ENCODE measurements at regions not wholly inside any gene's neighbourhood (a gene's known extent, or its start where the extent isn't known, plus 50 kb on each side); places are given as distances from the start of the nearest gene placed in this dataset.

GRCh38 chr11:79742176-79742575 is 301.3 kb upstream of the TENM4 start:
- DNase-seq = no peak

- DNase-seq = no peak
Observed at GRCh38 chr11:79739591-79739990, 298.8 kb upstream of the TENM4 start.

DNA sequence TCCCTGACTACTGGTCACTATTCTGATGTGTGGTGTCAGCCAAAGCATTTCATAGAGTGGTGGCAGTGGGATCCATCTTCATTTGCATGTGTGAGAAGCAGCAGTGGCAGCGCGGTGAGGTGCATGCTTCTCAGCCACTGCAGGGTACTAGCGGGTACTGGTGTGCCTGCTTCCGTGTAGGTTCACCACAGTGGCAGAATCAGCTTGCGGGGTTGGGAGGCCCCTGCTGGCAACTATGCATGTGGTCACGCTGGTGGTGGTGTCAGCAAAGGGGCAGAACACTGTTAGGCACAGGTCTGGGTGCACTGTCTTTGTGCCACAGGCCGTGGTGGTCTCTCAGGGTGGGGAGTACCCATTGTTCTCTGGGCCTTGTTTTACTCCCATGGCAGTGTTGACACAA is 286.4 kb upstream of the TENM4 start:
- no peak for DNase-seq

DNA sequence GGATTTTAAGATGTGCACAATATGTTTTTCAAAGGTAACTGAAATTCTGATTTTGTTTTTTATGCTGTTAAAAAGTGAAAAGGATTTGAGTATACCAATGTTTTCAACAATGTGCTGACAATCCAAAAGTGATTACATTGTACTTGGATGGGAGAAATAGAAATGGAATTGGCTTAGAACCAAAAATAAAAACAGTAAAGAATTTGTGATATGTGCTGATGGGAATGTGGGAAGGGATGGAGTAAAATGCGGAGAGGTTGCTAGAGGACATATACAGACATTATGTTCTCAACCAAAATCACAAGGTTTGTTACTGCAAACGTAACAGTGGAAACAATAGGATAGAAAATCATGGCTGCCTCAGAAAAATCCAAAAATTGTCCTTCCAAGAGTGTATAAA is 279.3 kb upstream of the TENM4 start:
- no peak for DNase-seq

DNA sequence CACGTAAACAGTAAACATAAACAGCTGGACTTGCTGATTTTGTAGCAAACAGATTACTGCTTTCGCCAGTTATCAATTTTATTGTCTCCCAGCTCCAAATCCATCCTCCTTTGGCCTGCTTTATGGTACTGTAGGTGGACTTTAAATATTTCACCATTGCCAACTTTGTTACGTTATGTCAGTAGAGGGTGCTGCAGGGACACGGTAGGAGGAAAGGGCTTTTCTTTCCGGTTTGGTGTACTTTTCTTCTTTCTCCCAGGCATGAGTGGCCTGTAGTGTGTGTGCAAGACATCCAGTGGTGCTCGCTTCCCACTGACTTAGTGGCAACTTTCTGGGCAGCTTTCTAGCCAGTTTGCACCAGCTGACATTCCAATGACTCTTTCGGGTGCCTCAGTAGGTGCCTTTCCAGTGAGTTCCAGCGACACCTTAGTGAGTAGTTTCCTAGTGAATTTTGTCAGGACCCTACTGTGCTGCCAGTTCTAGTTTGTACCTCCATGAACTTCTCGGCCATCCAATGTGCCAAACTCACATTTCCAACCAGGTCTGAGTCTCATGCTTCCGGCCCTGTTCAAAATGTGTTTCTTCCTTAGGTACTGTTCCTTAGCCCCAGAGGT is 267.6 kb upstream of the TENM4 start:
- no peak for DNase-seq

GRCh38 chr11:79705648-79706047 is 264.8 kb upstream of the TENM4 start:
- DNase-seq = no peak

DNA sequence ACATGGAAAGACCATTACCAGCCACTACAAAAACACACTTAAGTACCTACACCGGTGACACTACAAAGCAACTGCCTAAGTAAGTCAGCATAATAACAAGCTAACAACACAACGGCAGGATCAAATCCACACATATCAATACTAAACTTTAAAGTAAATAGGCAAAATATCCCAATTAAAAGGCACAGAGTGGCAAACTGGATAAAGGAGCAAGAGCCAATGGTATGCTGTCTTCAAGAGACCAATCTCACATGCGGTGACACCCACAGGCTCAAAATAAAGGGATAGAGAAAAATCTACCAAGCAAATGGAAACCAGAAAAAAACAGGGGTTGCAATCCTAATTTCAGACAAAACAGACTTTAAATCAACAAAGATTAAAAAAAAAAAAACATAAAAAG is 261.5 kb upstream of the TENM4 start:
- no peak for DNase-seq

GRCh38 chr11:79699246-79699645 is 258.4 kb upstream of the TENM4 start:
- no peak for DNase-seq

DNA sequence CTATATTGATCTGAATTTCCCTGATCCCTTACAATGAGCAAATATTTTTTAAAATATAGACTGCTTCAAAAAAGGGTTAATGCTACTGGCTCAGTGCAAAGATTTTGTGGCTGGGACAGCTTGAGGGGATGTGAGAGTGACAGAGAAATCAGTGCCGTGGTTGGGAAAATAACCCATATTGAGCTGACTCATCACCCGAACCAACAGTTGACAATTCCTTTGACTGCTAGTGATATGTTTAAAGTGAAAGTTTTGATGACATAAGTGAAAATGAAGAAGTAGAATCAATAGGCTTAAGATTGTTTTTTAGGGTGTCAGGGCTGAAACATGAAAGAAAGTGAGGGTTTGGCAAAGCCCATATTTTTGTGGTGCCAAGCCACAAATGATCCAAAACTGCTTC is 257.1 kb upstream of the TENM4 start:
- no peak for DNase-seq

DNA sequence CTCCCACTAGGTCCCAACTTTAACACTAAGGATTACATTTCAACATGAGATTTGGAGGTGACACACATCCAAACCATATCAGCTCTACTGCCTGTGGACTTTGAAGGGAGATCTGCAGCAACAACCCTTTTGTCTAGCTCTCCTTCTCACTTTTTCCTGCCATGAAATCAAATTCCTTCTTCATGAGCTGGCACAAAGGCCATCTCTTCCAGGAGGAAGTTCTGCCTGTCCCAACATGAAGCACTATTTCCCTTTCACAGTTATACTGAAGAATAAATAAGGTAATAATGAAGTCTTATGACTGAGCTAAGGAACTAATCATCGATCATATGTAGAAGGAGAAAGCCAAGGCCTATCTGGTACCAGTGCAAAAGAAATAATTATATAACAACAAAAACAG is 253.5 kb upstream of the TENM4 start:
- no peak for DNase-seq

DNA sequence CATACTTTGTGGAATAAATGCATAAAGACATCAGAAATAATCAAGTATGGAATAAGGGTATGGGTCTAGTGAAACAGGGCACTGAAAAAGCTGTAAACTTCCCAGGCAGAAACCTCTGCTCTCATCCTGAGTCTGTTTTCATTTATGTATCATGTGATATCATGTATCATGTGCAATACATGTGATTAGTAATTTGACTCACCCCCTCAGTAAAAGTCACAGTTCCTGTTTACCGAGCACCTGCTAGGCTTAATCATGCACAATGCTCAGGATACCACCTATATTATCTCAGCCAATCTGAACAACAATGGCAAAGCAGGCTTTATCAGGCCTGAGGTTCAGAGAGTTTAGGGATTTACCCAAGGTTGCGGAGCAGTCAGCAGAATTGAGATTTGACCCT is 250.6 kb upstream of the TENM4 start:
- DNase-seq = no peak

GRCh38 chr11:79686703-79687419 is 246.0 kb upstream of the TENM4 start:
- no peak for DNase-seq

DNA sequence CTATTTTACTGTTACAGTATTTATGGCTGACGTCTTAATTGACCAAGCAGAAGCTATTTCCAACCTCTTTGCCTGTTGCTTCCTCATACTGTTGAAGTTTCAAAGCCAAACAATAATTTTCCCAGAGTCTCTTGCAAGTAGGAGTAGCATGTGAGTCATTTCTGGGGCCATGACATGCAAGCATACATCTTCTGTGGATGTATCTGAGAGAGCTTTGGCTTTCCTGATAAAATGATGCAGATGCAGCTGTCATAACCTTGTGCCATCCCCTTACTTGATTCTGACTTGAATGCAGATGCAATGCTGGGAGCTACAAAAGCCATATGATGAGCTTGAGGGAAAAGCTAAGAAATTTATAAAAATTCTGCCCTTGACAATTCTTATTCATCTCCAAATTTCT is 243.1 kb upstream of the TENM4 start:
- DNase-seq = no peak

- no peak for DNase-seq
Observed at GRCh38 chr11:79678780-79679452, 238.1 kb upstream of the TENM4 start.

DNA sequence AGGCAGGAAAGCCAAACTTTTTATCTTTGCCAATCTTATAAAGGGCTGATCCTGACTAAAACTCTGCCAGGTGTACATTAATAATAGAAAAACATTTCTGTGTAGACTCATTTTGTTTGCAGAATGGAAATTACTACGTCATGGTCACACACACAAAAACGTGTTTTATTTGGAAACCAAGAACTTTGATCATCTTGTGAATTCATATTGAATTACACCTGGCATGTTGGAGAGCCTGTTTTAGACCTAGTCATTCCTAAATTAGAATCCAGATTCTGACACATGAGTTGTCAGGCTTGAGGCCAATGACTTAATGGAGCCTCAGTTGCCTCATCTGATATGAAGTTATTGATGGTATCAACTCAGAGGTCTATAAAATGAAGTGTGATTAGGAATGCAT is 235.6 kb upstream of the TENM4 start:
- no peak for DNase-seq

DNA sequence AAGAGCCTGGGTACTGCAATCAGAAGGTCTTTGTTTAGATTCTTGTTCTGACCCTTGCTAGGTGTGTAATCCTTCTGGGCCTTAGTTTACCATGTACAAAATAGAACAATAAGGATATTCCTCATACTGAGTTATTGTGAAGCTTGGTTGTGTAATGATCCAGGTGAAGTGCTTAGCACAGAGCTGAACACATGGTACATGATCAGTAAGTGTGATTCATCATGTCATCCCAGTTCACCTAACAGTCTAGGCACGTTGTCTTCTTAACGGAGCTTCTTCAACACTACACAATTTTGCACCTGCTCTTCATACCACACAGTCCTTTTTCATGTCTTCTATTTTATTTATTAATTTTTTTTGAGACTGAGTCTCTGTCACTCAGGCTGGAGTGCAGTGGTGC is 234.3 kb upstream of the TENM4 start:
- DNase-seq = no peak

DNA sequence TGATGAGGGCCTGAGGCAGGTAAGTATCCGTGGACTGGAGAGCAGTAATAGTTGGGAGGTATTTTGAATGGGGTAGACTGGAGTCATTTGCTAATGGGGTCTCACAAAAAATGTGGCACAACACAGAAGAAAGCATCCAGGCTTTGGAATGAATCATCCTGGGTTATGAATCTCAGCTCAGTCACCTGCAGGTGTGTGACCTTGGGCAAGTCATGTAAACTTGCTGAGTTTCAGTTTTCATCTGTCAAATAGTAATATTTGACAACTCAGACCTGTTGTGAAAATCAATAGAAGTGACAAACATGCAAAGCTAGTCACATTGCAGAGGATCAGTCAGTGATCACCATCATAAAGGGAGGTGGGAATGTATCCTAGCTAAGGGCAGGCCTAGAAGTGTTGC is 232.0 kb upstream of the TENM4 start:
- no peak for DNase-seq

- DNase-seq = no peak
Observed at GRCh38 chr11:79671401-79671800, 230.6 kb upstream of the TENM4 start.

- DNase-seq = no peak
Observed at GRCh38 chr11:79670882-79671281, 230.1 kb upstream of the TENM4 start.

DNA sequence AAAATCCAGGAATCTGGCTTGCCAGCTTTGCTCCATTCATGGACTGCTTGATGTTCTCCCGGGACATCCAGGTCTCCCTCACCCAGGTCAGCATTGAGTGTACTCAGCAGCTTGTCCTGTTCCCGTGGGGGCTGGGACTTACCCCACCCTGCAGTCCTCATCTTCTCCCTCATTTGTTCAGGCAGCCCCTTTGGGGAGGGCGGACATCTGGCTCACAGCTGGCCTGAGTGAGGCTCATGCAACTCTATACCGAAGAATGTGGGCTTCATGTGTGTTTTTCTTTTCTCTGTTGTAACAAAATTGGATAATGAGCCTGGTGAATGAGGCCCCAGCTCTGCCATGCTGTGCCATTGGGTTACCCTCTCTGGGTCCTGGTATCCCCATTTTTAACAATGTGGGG is 227.7 kb upstream of the TENM4 start:
- DNase-seq = no peak

- no peak for DNase-seq
Observed at GRCh38 chr11:79667380-79667779, 226.6 kb upstream of the TENM4 start.

- DNase-seq = no peak
Observed at GRCh38 chr11:79663017-79663416, 222.2 kb upstream of the TENM4 start.

GRCh38 chr11:79661373-79661772 is 220.5 kb upstream of the TENM4 start:
- DNase-seq = no peak

GRCh38 chr11:79648766-79649520 is 208.1 kb upstream of the TENM4 start:
- DNase-seq = no peak

Data from CD4-positive, alpha-beta T cell treated with Interferon alpha-2 for 1 hour (primary cell).